SIG-M5 (cell line): ENCODE measurements at regions not wholly inside any gene's neighbourhood (a gene's known extent, or its start where the extent isn't known, plus 50 kb on each side); places are given as distances from the start of the nearest gene placed in this dataset.

Experiments
- DNase-seq: peaks from one replicate; lab custom pipeline; 2025; lab: John Stamatoyannopoulos, UW

- no peak for DNase-seq
These were observed 68.1 kb upstream of the CES5A start for GRCh38 chr16:55943267-55943666.

GRCh38 chr16:55942821-55943220 lies 67.6 kb upstream of the CES5A start:
- no peak for DNase-seq

- DNase-seq: no peak
These were observed 66.4 kb upstream of the CES5A start for GRCh38 chr16:55941552-55941951.

- DNase-seq: no peak
These were observed 63.0 kb upstream of the CES5A start for GRCh38 chr16:55938126-55938525.

- no peak for DNase-seq
These were observed 57.9 kb upstream of the CES5A start for GRCh38 chr16:55933038-55933437.

- DNase-seq: no peak
These were observed 54.9 kb upstream of the CES5A start for GRCh38 chr16:55930036-55930435.

GRCh38 chr16:55929181-55929580 lies 54.0 kb upstream of the CES5A start:
- DNase-seq: no peak

- no peak for DNase-seq
These were observed 50.1 kb upstream of the CES5A start for GRCh38 chr16:55925242-55925641.
